Calu3 (cell line): ENCODE measurements at regions not wholly inside any gene's neighbourhood (a gene's known extent, or its start where the extent isn't known, plus 50 kb on each side); places are given as distances from the start of the nearest gene placed in this dataset.
A peak's percentile ranks its signal among the peaks of the same experiment; 100 is the strongest.

ENCODE experiments used
- BruUV-seq: library from RNA; stranded (reverse); fragments of 400-500 nt; replicated peaks from 2 replicates; lab custom pipeline; 2021; lab: Mats Ljungman, UMichigan
- CTCF ChIA-PET: fragments of 300-600 bp; sonication (Branson Sonifier 250); formaldehyde crosslinking; loops from one replicate; lab custom pipeline; 2022; ENCODE audit warnings: antibody characterized with exemption; lab: Charles Lee
- DNase-seq: peaks from one replicate; pipeline ENCODE4 v3.0.0; 2022
- H3K27ac Mint-ChIP-seq: one replicate; pipeline ENCODE4 v1.8.0; 2022; ENCODE audit warnings: mixed read lengths; ENCODE audit not compliant: unreplicated experiment
- H3K27me3 Mint-ChIP-seq: one replicate; pipeline ENCODE4 v1.8.0; 2022; ENCODE audit warnings: mixed read lengths; ENCODE audit not compliant: unreplicated experiment
- H3K36me3 Mint-ChIP-seq: one replicate; pipeline ENCODE4 v1.8.0; 2022; ENCODE audit warnings: mild to moderate bottlenecking, moderate library complexity, mixed read lengths; ENCODE audit not compliant: insufficient read depth, unreplicated experiment
- H3K4me1 Mint-ChIP-seq: one replicate; pipeline ENCODE4 v1.8.0; 2022; ENCODE audit warnings: mild to moderate bottlenecking, low read depth, mixed read lengths; ENCODE audit not compliant: unreplicated experiment
- H3K4me3 Mint-ChIP-seq: one replicate; pipeline ENCODE4 v1.8.0; 2022; ENCODE audit warnings: mild to moderate bottlenecking, low read depth, moderate library complexity, mixed read lengths; ENCODE audit not compliant: unreplicated experiment
- H3K9me3 Mint-ChIP-seq: one replicate; pipeline ENCODE4 v1.8.0; 2022; ENCODE audit warnings: low read depth, mixed read lengths; ENCODE audit not compliant: unreplicated experiment
- CTCF ChIP-seq: fragments of 200-600 bp; IDR thresholded peaks from one replicate; pipeline ENCODE4 v1.8.0; 2022; ENCODE audit warnings: antibody characterized with exemption; ENCODE audit not compliant: unreplicated experiment
- intact Hi-C: fragments of 100-400 bp; cut with micrococcal nuclease; formaldehyde crosslinking; loops from one replicate; pipeline ENCODE4 v1.10.0; 2022; ENCODE audit not compliant: unreplicated experiment

- no peaks in the 10 kb centered on the region for H3K27me3 Mint-ChIP-seq
- no peak overlapping the region for H3K27ac Mint-ChIP-seq
- CTCF ChIA-PET: interaction anchor here (0.6 to 2.4 kb wide), 6 partner anchors 12 to 284 kb away, joined by 3 to 7 read pairs (median 4); no protein-coding TSS in a partner anchor
- DNase-seq: peak; percentile 88
- no peak overlapping the region for H3K4me3 Mint-ChIP-seq
- no peaks in the 10 kb centered on the region for H3K36me3 Mint-ChIP-seq
- no peak for TF ChIP-seq CTCF
- BruUV-seq: no TSS peak
- peaks cover 22% of the 10 kb centered on the region for H3K4me1 Mint-ChIP-seq
- intact Hi-C loops: loop anchor here (5.0 kb wide), 2 partner anchors 96 to 286 kb away; no protein-coding TSS in a partner anchor
- no peaks in the 10 kb centered on the region for H3K9me3 Mint-ChIP-seq
These were observed 161.1 kb downstream of the BBOX1 start for GRCh38 chr11:27201454-27202302.

GRCh38 chr11:27200779-27201453, 160.3 kb downstream of the BBOX1 start:
- no TSS peak for BruUV-seq
- H3K27me3 Mint-ChIP-seq: no peaks in the 10 kb centered on the region
- CTCF ChIA-PET: interaction anchor here (1.1 to 2.4 kb wide), 4 partner anchors 12 to 285 kb away, joined by 4 to 6 read pairs (median 5); no protein-coding TSS in a partner anchor
- H3K4me1 Mint-ChIP-seq: peaks cover 22% of the 10 kb centered on the region
- no peaks in the 10 kb centered on the region for H3K9me3 Mint-ChIP-seq
- intact Hi-C loops: loop anchor here (5.0 kb wide), 2 partner anchors 96 to 286 kb away; no protein-coding TSS in a partner anchor
- TF ChIP-seq CTCF: no peak
- no peak overlapping the region for H3K4me3 Mint-ChIP-seq
- H3K27ac Mint-ChIP-seq: no peak overlapping the region
- DNase-seq: no peak
- no peaks in the 10 kb centered on the region for H3K36me3 Mint-ChIP-seq

GRCh38 chr11:27196203-27196897, 155.7 kb downstream of the BBOX1 start:
- Mint-ChIP-seq H3K4me3 (no peak overlapping the region), H3K36me3 (no peaks in the 10 kb centered on the region)

More at GRCh38 chr11:27196203-27196897, 155.7 kb downstream of the BBOX1 start:
- no peaks in the 10 kb centered on the region for H3K27me3 Mint-ChIP-seq
- CTCF ChIA-PET: no interaction called here
- no peak for DNase-seq
- intact Hi-C loops: no loop called here
- no peak for TF ChIP-seq CTCF
- H3K9me3 Mint-ChIP-seq: no peaks in the 10 kb centered on the region
- peaks cover 11% of the 10 kb centered on the region for H3K4me1 Mint-ChIP-seq
- BruUV-seq: no TSS peak
- H3K27ac Mint-ChIP-seq: no peak overlapping the region
